Thymus (tissue), 11 donors: ENCODE measurements at regions not wholly inside any gene's neighbourhood (a gene's known extent, or its start where the extent isn't known, plus 50 kb on each side); places are given as distances from the start of the nearest gene placed in this dataset.

Experiments
- DNase-seq, 9 donors: peaks; one replicate each; pipeline ENCODE4 v3.0.0-alpha.2; 2013; ENCODE audit warnings: low spot score in 9 of 9, low read depth in 6 of 9, missing footprints in 1 of 9
- H3K27ac ChIP-seq, 2 donors: one replicate each; pipeline ENCODE4 v1.5.1; 2013; ENCODE audit warnings: control low read depth in 1 of 2, low read depth in 1 of 2, low read length in 1 of 2, mild to moderate bottlenecking in 1 of 2, moderate library complexity in 1 of 2
- H3K27me3 ChIP-seq, 2 donors: one replicate each; pipeline ENCODE4 v1.5.1; 2013; ENCODE audit warnings: low read length in 1 of 2; ENCODE audit not compliant: control insufficient read depth in 2 of 2, insufficient read depth in 1 of 2
- H3K36me3 ChIP-seq, 2 donors: one replicate each; pipeline ENCODE4 v1.5.1; 2013; ENCODE audit warnings: low read length in 1 of 2, mild to moderate bottlenecking in 1 of 2, moderate library complexity in 1 of 2; ENCODE audit not compliant: control insufficient read depth in 2 of 2, insufficient read depth in 2 of 2
- H3K4me1 ChIP-seq, 2 donors: one replicate each; pipeline ENCODE4 v1.5.1; 2013; ENCODE audit warnings: low read length in 2 of 2; ENCODE audit not compliant: control insufficient read depth in 2 of 2, insufficient read depth in 2 of 2
- H3K4me3 ChIP-seq, 2 donors: one replicate each; pipeline ENCODE4 v1.5.1; 2013; ENCODE audit warnings: low read length in 2 of 2, control low read depth in 1 of 2, mild to moderate bottlenecking in 1 of 2
- H3K9me3 ChIP-seq, 2 donors: one replicate each; pipeline ENCODE4 v1.5.1; 2013; ENCODE audit warnings: low read length in 1 of 2, mild to moderate bottlenecking in 1 of 2; ENCODE audit not compliant: control insufficient read depth in 2 of 2, insufficient read depth in 1 of 2
- whole genome bisulfite sequencing: extraction: QIAGEN DNeasy Blood & Tissue Kit; methylation state at CpG from one replicate; pipeline ENCODE4 v1.1.7; 2013; 5-methylcytosine and 5-hydroxymethylcytosine counted together
- donor health status: healthy.

DNA sequence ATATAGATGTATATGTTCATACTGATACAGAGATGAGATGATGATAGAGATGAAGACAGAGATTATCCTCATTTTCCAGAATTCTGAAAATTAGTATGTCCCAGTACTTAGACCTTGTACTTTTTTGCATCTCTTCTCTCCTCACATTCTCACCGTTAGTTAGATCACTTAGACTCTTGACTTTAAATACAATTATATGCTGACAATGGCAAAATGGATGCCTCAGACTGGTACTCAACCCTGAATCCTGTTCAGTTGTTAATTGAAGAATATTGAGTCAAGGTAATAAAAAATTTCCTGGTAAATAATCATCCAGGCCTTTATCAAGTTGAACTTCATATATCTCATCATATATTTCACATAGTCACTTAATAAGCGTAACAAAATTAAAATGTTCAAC is 505.4 kb downstream of the EFNA5 start:
- Histone ChIP-seq H3K4me3 (no peak overlapping the region), H3K27me3 (no peaks in the 10 kb centered on the region), H3K36me3 (no peaks in the 10 kb centered on the region), H3K27ac (no peak overlapping the region), H3K9me3 (peaks cover 0 to under 1% of the 10 kb centered on the region in 2 donors), H3K4me1 (no peaks in the 10 kb centered on the region)
- no peak for DNase-seq
- 67% methylated on average over 2 of the region's 2 CpGs for WGBS

DNA sequence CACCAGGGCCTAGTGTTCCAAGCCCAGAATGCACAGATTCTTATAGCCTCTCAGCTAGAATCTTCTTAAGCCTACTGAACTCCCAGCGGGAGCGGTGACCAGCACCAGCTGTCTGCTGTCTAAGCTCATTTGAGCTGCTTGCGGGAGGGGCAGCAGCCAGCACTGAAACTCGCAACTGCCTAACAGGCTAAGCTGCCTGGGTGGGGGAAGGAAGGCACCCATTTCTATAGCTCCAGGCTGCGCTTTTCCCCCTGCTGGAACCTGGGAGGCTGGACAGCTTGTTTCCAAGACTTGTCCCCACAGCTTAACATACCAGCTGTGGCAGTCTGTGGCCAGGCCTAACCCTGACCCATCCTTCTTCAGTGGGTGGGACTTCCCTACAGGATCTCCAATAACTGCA is 512.9 kb downstream of the EFNA5 start:
- Histone ChIP-seq H3K4me3 (no peak overlapping the region), H3K36me3 (no peaks in the 10 kb centered on the region), H3K9me3 (peaks cover 0 to 7% of the 10 kb centered on the region in 2 donors), H3K4me1 (no peaks in the 10 kb centered on the region), H3K27me3 (no peaks in the 10 kb centered on the region), H3K27ac (no peak overlapping the region)
- no peak for DNase-seq
- 98% methylated on average over 5 of the region's 5 CpGs for WGBS

DNA sequence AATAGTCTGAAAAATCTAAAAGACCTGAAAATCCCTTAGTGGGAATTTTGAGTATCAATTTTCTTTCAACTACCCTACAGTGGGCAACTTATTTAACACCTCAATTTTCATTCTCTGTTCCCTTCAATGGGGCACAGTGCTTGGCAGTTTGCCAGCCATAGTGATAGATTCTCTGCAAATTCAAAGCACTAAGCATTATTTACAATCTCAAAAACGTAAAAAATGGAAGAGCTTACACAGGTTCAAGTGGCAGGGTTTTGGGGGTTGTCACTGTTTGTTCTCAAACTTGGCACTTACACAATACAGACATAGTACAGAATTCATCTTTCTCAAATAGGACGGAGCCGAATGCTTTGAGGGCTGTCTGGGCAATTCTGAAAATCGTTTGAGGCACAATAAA is 515.0 kb downstream of the EFNA5 start:
- Histone ChIP-seq H3K4me1 (no peaks in the 10 kb centered on the region), H3K4me3 (no peak overlapping the region), H3K27me3 (no peaks in the 10 kb centered on the region), H3K36me3 (no peaks in the 10 kb centered on the region), H3K9me3 (peaks cover 0 to 7% of the 10 kb centered on the region in 2 donors), H3K27ac (no peak overlapping the region)
- no peak for DNase-seq
- WGBS, result 93% methylated on average over 4 of the region's 4 CpGs

DNA sequence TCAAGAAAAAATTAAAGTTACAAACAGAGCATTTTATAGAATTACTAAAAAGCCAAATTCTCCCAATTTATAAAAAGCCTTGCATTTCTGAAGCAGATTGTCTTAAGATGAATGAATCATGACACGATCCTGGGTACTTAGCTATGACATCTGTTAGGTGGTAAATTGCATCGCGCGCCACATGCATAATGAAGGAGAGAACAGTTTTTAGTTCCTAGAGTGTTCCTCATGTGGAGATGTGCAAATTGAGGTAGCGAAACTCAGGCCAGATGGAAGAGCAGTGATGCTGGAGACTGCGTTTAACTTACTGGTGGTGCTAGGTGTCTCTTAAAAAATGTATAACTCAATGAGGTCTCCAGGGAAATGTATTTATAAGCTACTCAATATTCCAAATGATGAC is 516.1 kb downstream of the EFNA5 start:
- no peaks in the 10 kb centered on the region for H3K27me3 ChIP-seq
- H3K27ac ChIP-seq, result no peak overlapping the region
- no peaks in the 10 kb centered on the region for H3K4me1 ChIP-seq
- no peak for DNase-seq
- H3K4me3 ChIP-seq, result no peak overlapping the region
- H3K36me3 ChIP-seq, result no peaks in the 10 kb centered on the region
- 95% methylated on average over 6 of the region's 6 CpGs for WGBS
- peaks cover 0 to 7% of the 10 kb centered on the region in 2 donors for H3K9me3 ChIP-seq

DNA sequence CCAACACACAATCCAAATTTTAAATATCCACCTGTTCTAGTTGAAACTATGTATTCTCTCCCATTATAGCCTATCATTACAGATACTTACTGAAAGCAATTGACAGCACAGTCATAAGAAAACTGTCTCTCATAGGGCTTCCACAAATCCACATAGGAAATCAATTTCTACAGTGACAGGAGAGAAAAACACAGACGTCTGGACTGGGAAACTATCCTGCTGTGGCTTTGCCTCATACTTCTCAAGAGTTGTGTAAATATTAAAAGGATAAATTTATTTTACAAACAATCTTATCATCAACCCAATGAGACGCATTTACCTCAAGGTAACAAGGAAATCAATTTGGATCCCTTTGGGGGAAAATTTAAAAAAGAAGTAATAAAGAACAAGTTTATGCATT is 517.5 kb downstream of the EFNA5 start:
- no peak for DNase-seq
- Histone ChIP-seq H3K4me1 (no peaks in the 10 kb centered on the region), H3K27me3 (no peaks in the 10 kb centered on the region), H3K4me3 (no peak overlapping the region), H3K36me3 (no peaks in the 10 kb centered on the region), H3K27ac (no peak overlapping the region), H3K9me3 (peaks cover 0 to 6% of the 10 kb centered on the region in 2 donors)
- WGBS, result 87% methylated on average over 2 of the region's 2 CpGs

DNA sequence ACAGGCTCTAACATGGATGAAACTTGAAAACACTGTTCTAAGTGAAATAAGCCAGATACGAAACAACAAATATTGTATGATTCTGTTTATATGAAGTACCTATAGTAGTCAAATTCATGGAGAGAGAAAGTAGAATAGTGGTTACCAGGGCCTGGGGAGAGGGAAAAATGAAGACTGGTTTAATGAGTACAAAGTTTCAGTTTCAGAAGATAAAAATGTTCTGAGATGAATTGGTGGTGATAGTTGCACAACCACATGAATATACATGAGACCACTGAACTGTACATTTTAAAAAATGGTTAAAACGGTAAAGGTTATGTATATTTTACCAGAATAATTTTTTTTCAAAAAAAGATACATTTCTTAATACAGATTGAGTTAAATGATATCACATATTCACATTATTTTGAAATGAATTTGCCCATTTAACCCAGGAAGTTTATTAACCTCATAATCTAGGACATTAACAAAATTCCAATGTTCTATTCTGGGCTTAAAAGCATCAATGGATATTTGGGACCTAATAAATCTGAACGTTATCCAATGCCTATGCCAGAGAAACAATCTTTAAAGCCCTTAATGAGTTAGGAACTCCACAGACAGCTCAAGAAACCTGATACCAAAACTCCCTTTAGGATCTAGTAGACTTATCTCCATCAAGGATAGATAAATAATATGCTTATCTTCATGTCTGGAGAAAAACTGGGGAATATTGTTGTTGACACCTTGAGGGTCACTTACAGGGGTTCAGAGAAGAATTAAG is 521.3 kb downstream of the EFNA5 start:
- Histone ChIP-seq H3K27ac (no peak overlapping the region), H3K9me3 (no peaks in the 10 kb centered on the region), H3K27me3 (no peaks in the 10 kb centered on the region), H3K4me3 (no peak overlapping the region), H3K36me3 (no peaks in the 10 kb centered on the region), H3K4me1 (no peaks in the 10 kb centered on the region)
- DNase-seq, result no peak
- WGBS, result 89% methylated on average over 3 of the region's 3 CpGs

DNA sequence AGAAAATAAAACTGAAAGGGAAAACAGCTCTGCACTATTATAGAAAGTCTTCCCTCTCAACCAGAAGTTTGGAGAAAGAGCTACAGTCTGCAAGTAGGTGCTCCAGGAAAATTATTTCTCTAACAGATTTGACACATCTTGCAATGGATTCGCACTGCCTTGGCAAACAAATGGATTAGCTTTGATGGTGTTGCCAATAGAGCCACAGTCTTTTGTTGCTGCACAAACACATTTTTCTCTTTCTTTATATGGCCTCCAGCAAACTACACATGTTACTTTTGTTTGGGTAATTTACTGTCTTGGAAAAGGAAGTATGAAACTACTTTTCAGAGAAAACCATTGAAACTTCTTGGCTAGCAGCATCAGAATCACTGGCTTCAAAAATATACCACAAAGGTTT is 523.1 kb downstream of the EFNA5 start:
- no peaks in the 10 kb centered on the region for H3K4me1 ChIP-seq
- H3K27ac ChIP-seq, result no peak overlapping the region
- H3K36me3 ChIP-seq, result no peaks in the 10 kb centered on the region
- 98% methylated on average over 1 of the region's 1 CpG for WGBS
- no peak overlapping the region for H3K4me3 ChIP-seq
- H3K9me3 ChIP-seq, result no peaks in the 10 kb centered on the region
- H3K27me3 ChIP-seq, result no peaks in the 10 kb centered on the region
- DNase-seq, result no peak

DNA sequence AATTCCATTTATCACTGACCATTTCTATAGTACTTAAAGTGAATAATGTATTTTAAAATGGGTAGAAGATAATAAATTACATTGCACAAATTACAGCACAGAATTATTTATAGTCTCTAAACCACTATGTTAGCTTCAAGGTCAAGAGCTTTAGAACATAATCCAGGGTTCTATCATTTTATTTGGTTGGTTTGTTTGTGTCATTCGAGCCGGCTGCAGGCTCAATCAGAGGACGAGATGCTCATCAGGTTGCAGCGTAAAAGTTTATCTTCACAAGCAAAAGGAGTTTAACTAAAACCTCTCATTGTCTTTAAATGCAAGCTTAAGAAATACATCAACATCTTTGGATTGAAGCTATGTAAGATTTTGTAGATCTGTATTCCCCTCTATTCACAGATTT is 523.8 kb downstream of the EFNA5 start:
- no peaks in the 10 kb centered on the region for H3K27me3 ChIP-seq
- no peaks in the 10 kb centered on the region for H3K36me3 ChIP-seq
- no peaks in the 10 kb centered on the region for H3K9me3 ChIP-seq
- H3K4me3 ChIP-seq, result no peak overlapping the region
- WGBS, result 95% methylated on average over 4 of the region's 4 CpGs
- H3K27ac ChIP-seq, result no peak overlapping the region
- no peaks in the 10 kb centered on the region for H3K4me1 ChIP-seq
- DNase-seq, result no peak

DNA sequence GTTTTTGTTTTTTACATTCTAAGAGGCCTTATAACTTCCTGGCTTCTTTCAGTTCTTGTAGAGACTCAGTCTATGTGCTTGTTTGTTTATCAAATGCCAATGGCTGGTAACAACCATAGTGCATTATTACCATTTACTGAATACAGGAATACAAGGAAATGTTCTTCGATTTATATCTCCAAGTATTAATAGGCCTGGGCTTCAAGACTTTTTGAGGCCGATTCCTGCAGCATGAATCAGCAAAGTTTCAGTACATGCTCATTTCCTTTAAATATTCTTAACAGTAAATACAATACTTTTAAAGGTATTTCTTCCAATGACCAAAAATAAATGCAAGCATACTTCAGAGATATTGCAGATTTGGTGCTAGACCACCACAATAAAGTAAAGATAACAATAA is 535.3 kb downstream of the EFNA5 start:
- DNase-seq, result no peak
- no peaks in the 10 kb centered on the region for H3K4me1 ChIP-seq
- no peak overlapping the region for H3K4me3 ChIP-seq
- 27% methylated on average over 2 of the region's 2 CpGs for WGBS
- no peak overlapping the region for H3K27ac ChIP-seq
- H3K27me3 ChIP-seq, result no peaks in the 10 kb centered on the region
- H3K36me3 ChIP-seq, result no peaks in the 10 kb centered on the region
- no peaks in the 10 kb centered on the region for H3K9me3 ChIP-seq
